BLaER1 (cell line): ENCODE measurements at regions not wholly inside any gene's neighbourhood (a gene's known extent, or its start where the extent isn't known, plus 50 kb on each side); places are given as distances from the start of the nearest gene placed in this dataset.

Experiments used
- H3K27ac ChIP-seq: shearing (Covaris generic); formaldehyde crosslinking; 2 replicates; pipeline ENCODE4 v1.8.1; 2022
- H3K27me3 ChIP-seq: shearing (Covaris generic); formaldehyde crosslinking; 2 replicates; pipeline ENCODE4 v1.8.1; 2022
- H3K36me3 ChIP-seq: shearing (Covaris generic); formaldehyde crosslinking; 2 replicates; pipeline ENCODE4 v1.8.1; 2022
- H3K4me1 ChIP-seq: shearing (Covaris generic); formaldehyde crosslinking; 2 replicates; pipeline ENCODE4 v1.8.1; 2022
- H3K4me2 ChIP-seq: shearing (Covaris generic); formaldehyde crosslinking; 2 replicates; pipeline ENCODE4 v1.8.1; 2022
- H3K4me3 ChIP-seq: shearing (Covaris generic); formaldehyde crosslinking; 2 replicates; pipeline ENCODE4 v1.8.1; 2022
- H3K9ac ChIP-seq: shearing (Covaris generic); formaldehyde crosslinking; 2 replicates; pipeline ENCODE4 v1.8.1; 2022
- H3K9me3 ChIP-seq: shearing (Covaris generic); formaldehyde crosslinking; 2 replicates; pipeline ENCODE4 v1.8.1; 2022
- H4K20me1 ChIP-seq: shearing (Covaris generic); formaldehyde crosslinking; 2 replicates; pipeline ENCODE4 v1.8.1; 2022
- Cebpa-rat ChIP-seq: shearing (Covaris generic); IDR thresholded peaks from 2 replicates; pipeline ENCODE4 v1.8.1; 2022

- H3K4me2 ChIP-seq = no peak overlapping the region
- H4K20me1 ChIP-seq = no peaks in the 10 kb centered on the region
- TF ChIP-seq Cebpa-rat = no peak
- H3K27me3 ChIP-seq = no peaks in the 10 kb centered on the region
- H3K4me1 ChIP-seq = no peaks in the 10 kb centered on the region
- no peak overlapping the region for H3K4me3 ChIP-seq
- H3K9me3 ChIP-seq = no peaks in the 10 kb centered on the region
- no peak overlapping the region for H3K9ac ChIP-seq
- H3K27ac ChIP-seq = no peak overlapping the region
- no peaks in the 10 kb centered on the region for H3K36me3 ChIP-seq
Observed at GRCh38 chr9:13352451-13352979, 73.0 kb upstream of the MPDZ start.

GRCh38 chr9:13351778-13352386 is 72.4 kb upstream of the MPDZ start:
- Histone ChIP-seq H3K4me2 (no peak overlapping the region), H4K20me1 (no peaks in the 10 kb centered on the region), H3K27ac (no peak overlapping the region), H3K9me3 (no peaks in the 10 kb centered on the region), H3K9ac (no peak overlapping the region), H3K4me1 (no peaks in the 10 kb centered on the region), H3K4me3 (no peak overlapping the region), H3K36me3 (no peaks in the 10 kb centered on the region), H3K27me3 (no peaks in the 10 kb centered on the region)
- no peak for TF ChIP-seq Cebpa-rat

- H3K4me3 ChIP-seq = no peak overlapping the region
- H3K9ac ChIP-seq = no peak overlapping the region
- H3K27me3 ChIP-seq = no peaks in the 10 kb centered on the region
- H3K27ac ChIP-seq = no peak overlapping the region
- H3K36me3 ChIP-seq = no peaks in the 10 kb centered on the region
- no peaks in the 10 kb centered on the region for H3K4me1 ChIP-seq
- H4K20me1 ChIP-seq = no peaks in the 10 kb centered on the region
- H3K4me2 ChIP-seq = no peak overlapping the region
- no peaks in the 10 kb centered on the region for H3K9me3 ChIP-seq
- TF ChIP-seq Cebpa-rat = no peak
Observed at GRCh38 chr9:13332571-13332970, 53.1 kb upstream of the MPDZ start.

DNA sequence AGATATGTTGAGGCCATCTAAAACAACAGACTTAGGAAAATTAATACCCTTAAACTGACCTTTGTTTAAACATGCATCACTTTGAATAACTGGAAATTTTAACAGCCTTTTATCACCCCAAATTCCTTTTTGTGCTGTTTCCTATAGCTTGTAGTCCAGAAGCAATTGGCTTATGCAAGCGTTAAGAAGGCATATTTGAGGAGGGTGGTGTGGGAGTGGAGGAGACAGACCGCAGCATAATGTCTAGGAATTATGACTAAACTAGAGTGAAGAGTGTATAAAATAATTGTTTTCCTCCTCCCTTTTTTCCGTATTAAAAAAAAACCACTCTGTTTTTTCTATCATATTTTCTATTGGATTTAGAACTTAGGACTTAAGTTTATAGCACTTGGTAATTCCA is 51.8 kb upstream of the MPDZ start:
- Histone ChIP-seq H3K27me3 (no peaks in the 10 kb centered on the region), H3K4me3 (no peak overlapping the region), H3K36me3 (no peaks in the 10 kb centered on the region), H3K4me1 (no peaks in the 10 kb centered on the region), H3K4me2 (no peak overlapping the region), H4K20me1 (no peaks in the 10 kb centered on the region), H3K27ac (no peak overlapping the region), H3K9me3 (no peaks in the 10 kb centered on the region), H3K9ac (no peak overlapping the region)
- no peak for TF ChIP-seq Cebpa-rat

GRCh38 chr9:13330396-13331004 is 51.0 kb upstream of the MPDZ start:
- no peak overlapping the region for H3K4me2 ChIP-seq
- no peak overlapping the region for H3K9ac ChIP-seq
- H4K20me1 ChIP-seq = no peaks in the 10 kb centered on the region
- no peaks in the 10 kb centered on the region for H3K9me3 ChIP-seq
- no peaks in the 10 kb centered on the region for H3K36me3 ChIP-seq
- no peak overlapping the region for H3K4me3 ChIP-seq
- H3K27ac ChIP-seq = no peak overlapping the region
- no peaks in the 10 kb centered on the region for H3K4me1 ChIP-seq
- TF ChIP-seq Cebpa-rat = no peak
- no peaks in the 10 kb centered on the region for H3K27me3 ChIP-seq
